HepG2 (cell line): ENCODE measurements at regions not wholly inside any gene's neighbourhood (a gene's known extent, or its start where the extent isn't known, plus 50 kb on each side); places are given as distances from the start of the nearest gene placed in this dataset.
A peak's percentile ranks its signal among the peaks of the same experiment; 100 is the strongest.

Experiments used
- ATAC-seq: fragments of 200-7000 bp; cut with Tn5 transposase; 3 replicates; pipeline ENCODE4 v1.9.1; 2020; ENCODE audit warnings: mild to moderate bottlenecking, moderate library complexity
- BruUV-seq: library from RNA; stranded (reverse); fragments of 400-500 nt; replicated peaks from 2 replicates; lab custom pipeline; 2021; lab: Mats Ljungman, UMichigan
- CTCF ChIA-PET: fragments of 300-600 bp; formaldehyde crosslinking; extraction: SDS; loops from one replicate; lab custom pipeline; 2021; ENCODE audit warnings: low total read pairs, inconsistent platforms, low intra/inter-chr PET ratio; lab: Yijun Ruan, JAX
- POLR2A ChIA-PET: fragments of 350-600 bp; sonication (Branson Sonifier 250); formaldehyde crosslinking; loops from one replicate; lab custom pipeline; 2020; ENCODE audit warnings: antibody characterized with exemption, inconsistent platforms; lab: Yijun Ruan, JAX
- DNase-seq: peaks from one replicate; pipeline ENCODE4 v3.0.0-alpha.2; 2015; ENCODE audit warnings: low spot score
- FAIRE-seq: peaks from 3 replicates; lab custom pipeline; 2011; peaks lifted over from hg19 to GRCh38; lab: Jason Lieb, UNC
- H2AFZ ChIP-seq: one replicate; pipeline ENCODE4 v1.6.1; 2011; ENCODE audit warnings: low read length, inconsistent platforms
- H3K27ac ChIP-seq: fragments of 300-600 bp; 3 replicates; pipeline ENCODE4 v1.8.0; 2011; ENCODE audit warnings: mixed run types, mild to moderate bottlenecking, mixed read lengths, low read length, inconsistent platforms; ENCODE audit not compliant: insufficient read depth; ENCODE audit errors: extremely low read length
- H3K27me3 ChIP-seq, 2 experiments: fragments of 200-600 bp in 1 of 2; 2 replicates in 1 of 2; 3 replicates in 1 of 2; pipeline versions ENCODE4 v1.6.0 to v1.8.0; 2011; ENCODE audit warnings: low read length in 2 of 2, mild to moderate bottlenecking in 2 of 2, moderate library complexity in 2 of 2, inconsistent platforms in 1 of 2; ENCODE audit not compliant: insufficient read depth in 2 of 2, control insufficient read depth in 1 of 2
- H3K36me3 ChIP-seq, 2 experiments: fragments of 200-600 bp in 1 of 2; replicated peaks in 1 of 2; 2 replicates in 1 of 2; 3 replicates in 1 of 2; pipeline versions ENCODE4 v1.5.1 to v1.8.0; 2011; ENCODE audit warnings: low read length in 2 of 2, inconsistent platforms in 1 of 2; ENCODE audit not compliant: insufficient read depth in 2 of 2, control insufficient read depth in 1 of 2
- H3K4me1 ChIP-seq: 2 replicates; pipeline ENCODE4 v1.5.1; 2012; ENCODE audit warnings: low read length, inconsistent platforms; ENCODE audit not compliant: insufficient read depth
- H3K4me2 ChIP-seq: 2 replicates; pipeline ENCODE4 v1.6.0; 2011; ENCODE audit warnings: low read depth, low read length, inconsistent platforms
- H3K4me3 ChIP-seq, 3 experiments: fragments of 200-600 bp in 1 of 3; sonication (generic), shearing (Covaris generic) in 1 of 3; replicated peaks in 1 of 3; 2 replicates each; pipeline ENCODE4 v1.5.1; 2011 to 2016; ENCODE audit warnings: low read length in 3 of 3, inconsistent platforms in 2 of 3, low read depth in 2 of 3, mild to moderate bottlenecking in 2 of 3, control low read depth in 1 of 3, mixed read lengths in 1 of 3; ENCODE audit not compliant: insufficient read depth in 1 of 3
- H3K79me2 ChIP-seq: one replicate; pipeline ENCODE4 v1.6.1; 2011; ENCODE audit warnings: low read length, inconsistent platforms; ENCODE audit not compliant: insufficient read depth
- H3K9ac ChIP-seq: 2 replicates; pipeline ENCODE4 v1.6.0; 2011; ENCODE audit warnings: mild to moderate bottlenecking, low read depth, low read length, inconsistent platforms; ENCODE audit not compliant: insufficient read depth
- H3K9me3 ChIP-seq: 2 replicates; pipeline ENCODE4 v1.5.1; 2012; ENCODE audit warnings: mild to moderate bottlenecking, low read length
- H4K20me1 ChIP-seq: 2 replicates; pipeline ENCODE4 v1.6.0; 2011; ENCODE audit warnings: inconsistent platforms, mild to moderate bottlenecking, low read length, moderate library complexity; ENCODE audit not compliant: insufficient read depth
- BRF2 ChIP-seq: sonication (generic); formaldehyde crosslinking; IDR thresholded peaks from 2 replicates; pipeline ENCODE4 v1.8.1; 2022; ENCODE audit warnings: mild to moderate bottlenecking, missing genetic modification reagents
- GTF3A ChIP-seq: sonication (generic); formaldehyde crosslinking; conservative IDR thresholded peaks from 2 replicates; pipeline ENCODE4 v1.4.0; 2020; ENCODE audit warnings: mild to moderate bottlenecking, missing genetic modification reagents
- JUNB ChIP-seq: sonication (generic); formaldehyde crosslinking; IDR thresholded peaks from 2 replicates; pipeline ENCODE4 v1.8.0; 2022; ENCODE audit warnings: missing genetic modification reagents, mild to moderate bottlenecking, borderline replicate concordance
- KDM6A ChIP-seq: IDR thresholded peaks from 2 replicates; pipeline ENCODE4 v1.6.1; 2016; ENCODE audit warnings: low read depth
- MAFF ChIP-seq: IDR thresholded peaks from 2 replicates; pipeline ENCODE4 v1.6.1; 2011; ENCODE audit warnings: low read depth, low read length, improper control_type of control experiment
- MAFK ChIP-seq, 2 experiments: IDR thresholded peaks in 1 of 2; conservative IDR thresholded peaks in 1 of 2; 2 replicates each; pipeline ENCODE4 v1.6.1; 2011; ENCODE audit warnings: improper control_type of control experiment in 2 of 2, low read length in 2 of 2
- MNT ChIP-seq: fragments of 450-650 bp; IDR thresholded peaks from 2 replicates; pipeline ENCODE4 v1.6.1; 2016
- NFRKB ChIP-seq: fragments of 450-650 bp; IDR thresholded peaks from 2 replicates; pipeline ENCODE4 v1.6.1; 2017
- SMC3 ChIP-seq: IDR thresholded peaks from 2 replicates; pipeline ENCODE4 v1.6.1; 2011; ENCODE audit warnings: low read length, improper control_type of control experiment
- SNAPC5 ChIP-seq: sonication (generic); formaldehyde crosslinking; IDR thresholded peaks from 2 replicates; pipeline ENCODE4 v1.8.1; 2023; ENCODE audit warnings: mild to moderate bottlenecking, missing genetic modification reagents, borderline replicate concordance
- SPEN ChIP-seq: sonication (generic); formaldehyde crosslinking; IDR thresholded peaks from 2 replicates; pipeline ENCODE4 v1.5.1; 2020; ENCODE audit warnings: low read depth, mild to moderate bottlenecking, missing genetic modification reagents
- ZBTB21 ChIP-seq: sonication (generic); formaldehyde crosslinking; IDR thresholded peaks from 2 replicates; pipeline ENCODE4 v1.4.0; 2020; ENCODE audit warnings: missing genetic modification reagents
- ZFP1 ChIP-seq: IDR thresholded peaks from 2 replicates; pipeline ENCODE4 v1.6.1; 2016
- ZNF256 ChIP-seq: sonication (generic); formaldehyde crosslinking; conservative IDR thresholded peaks from 2 replicates; pipeline ENCODE4 v1.4.0; 2020; ENCODE audit warnings: missing genetic modification reagents
- ZNF263 ChIP-seq: sonication (generic); formaldehyde crosslinking; IDR thresholded peaks from 2 replicates; pipeline ENCODE4 v1.4.0; 2020; ENCODE audit warnings: missing genetic modification reagents
- ZNF335 ChIP-seq: sonication (generic); formaldehyde crosslinking; IDR thresholded peaks from 2 replicates; pipeline ENCODE4 v1.4.0; 2020; ENCODE audit warnings: missing genetic modification reagents
- ZNF414 ChIP-seq: sonication (generic); formaldehyde crosslinking; IDR thresholded peaks from 2 replicates; pipeline ENCODE4 v1.5.0; 2020; ENCODE audit warnings: missing genetic modification reagents
- ZNF451 ChIP-seq: sonication (generic); formaldehyde crosslinking; IDR thresholded peaks from 2 replicates; pipeline ENCODE4 v1.5.0; 2020; ENCODE audit warnings: mild to moderate bottlenecking, missing genetic modification reagents
- ZNF605 ChIP-seq: sonication (generic); formaldehyde crosslinking; IDR thresholded peaks from 2 replicates; pipeline ENCODE4 v1.8.0; 2022; ENCODE audit warnings: mild to moderate bottlenecking, missing genetic modification reagents
- ZNF839 ChIP-seq: sonication (generic); formaldehyde crosslinking; IDR thresholded peaks from 2 replicates; pipeline ENCODE4 v1.4.0; 2020; ENCODE audit warnings: missing genetic modification reagents, mild to moderate bottlenecking, borderline replicate concordance
- ZSCAN9 ChIP-seq: IDR thresholded peaks from 2 replicates; pipeline ENCODE4 v1.6.1; 2016; ENCODE audit warnings: borderline replicate concordance
- WGBS: methylation state at CpG from one replicate; pipeline ENCODE4 v1.1.6; 2017; ENCODE audit warnings: low lambda C conversion rate; 5-methylcytosine and 5-hydroxymethylcytosine counted together
- in situ Hi-C: cut with HindIII; loops from 2 replicates; pipeline ENCODE4 v1.10.0; 2017; ENCODE audit warnings: low pct_unique_long_range_greater_than_20kb; ENCODE audit not compliant: extremely low pct_ligation_motif_present
- intact Hi-C: fragments of 100-400 bp; cut with micrococcal nuclease; formaldehyde crosslinking; loops from one replicate; pipeline ENCODE4 v1.10.0; 2022; ENCODE audit not compliant: unreplicated experiment

GRCh38 chr4:133981327-133981726 is 220.3 kb downstream of the PABPC4L start:
- WGBS: 23% methylated on average over 2 of the region's 2 CpGs

GRCh38 chr4:133972586-133972985 is 229.0 kb downstream of the PABPC4L start:
- H3K79me2 ChIP-seq: no peaks in the 10 kb centered on the region
- DNase-seq (no peak), ATAC-seq (no peak), FAIRE-seq (no peak)
- H3K4me2 ChIP-seq: no peak overlapping the region
- H3K36me3 ChIP-seq: no peaks in the 10 kb centered on the region
- H3K27me3 ChIP-seq: no peaks in the 10 kb centered on the region
- H3K4me1 ChIP-seq: no peaks in the 10 kb centered on the region
- H4K20me1 ChIP-seq: no peaks in the 10 kb centered on the region
- H3K9ac ChIP-seq: no peak overlapping the region
- in situ Hi-C loops: no loop called here
- POLR2A ChIA-PET: no interaction called here
- H2AFZ ChIP-seq: no peak overlapping the region
- BruUV-seq: no TSS peak
- 0% methylated on average over 2 of the region's 2 CpGs for WGBS
- no peak overlapping the region for H3K4me3 ChIP-seq
- intact Hi-C loops: no loop called here
- CTCF ChIA-PET: no interaction called here
- H3K27ac ChIP-seq: no peak overlapping the region
- no peaks in the 10 kb centered on the region for H3K9me3 ChIP-seq
- TF ChIP-seq ZFP1 (no peak), ZNF414 (CRISPR knock-in tag) (no peak), KDM6A (CRISPR knock-in tag) (no peak), BRF2 (CRISPR knock-in tag) (no peak), ZNF605 (CRISPR knock-in tag) (no peak), SNAPC5 (CRISPR knock-in tag) (no peak), ZSCAN9 (CRISPR knock-in tag) (no peak), ZNF263 (CRISPR knock-in tag) (no peak), JUNB (CRISPR knock-in tag) (no peak), ZNF451 (CRISPR knock-in tag) (no peak), SPEN (CRISPR knock-in tag) (no peak), ZBTB21 (CRISPR knock-in tag) (no peak)

More at GRCh38 chr4:133981327-133981726, 220.3 kb downstream of the PABPC4L start:
- no peak for ATAC-seq
- H3K9ac ChIP-seq: no peak overlapping the region
- CTCF ChIA-PET: no interaction called here
- H3K4me3 ChIP-seq: no peak overlapping the region
- no peaks in the 10 kb centered on the region for H4K20me1 ChIP-seq
- intact Hi-C loops: no loop called here
- FAIRE-seq: no peak
- no peak overlapping the region for H3K4me2 ChIP-seq
- TF ChIP-seq MAFF (peak; percentile 75; the same call in 1 of the 2 replicates), ZNF839 (CRISPR knock-in tag) (no peak), NFRKB (no peak), SMC3 (no peak), GTF3A (no peak), MAFK (conservative IDR thresholded peaks at IDR 0.05 in 1 of 2, IDR thresholded peaks at IDR 0.05 in 1 of 2; ENCODE audit: low read length in 2 of 2) (peak; percentile 73 to 88), ZNF335 (CRISPR knock-in tag) (no peak), ZNF256 (CRISPR knock-in tag) (no peak), MNT (no peak)
- H3K36me3 ChIP-seq: no peaks in the 10 kb centered on the region
- POLR2A ChIA-PET: no interaction called here
- H3K79me2 ChIP-seq: no peaks in the 10 kb centered on the region
- H3K27me3 ChIP-seq: no peaks in the 10 kb centered on the region
- H2AFZ ChIP-seq: no peak overlapping the region
- no peaks in the 10 kb centered on the region for H3K9me3 ChIP-seq
- H3K4me1 ChIP-seq: no peaks in the 10 kb centered on the region
- no peak for DNase-seq
- in situ Hi-C loops: no loop called here
- H3K27ac ChIP-seq: no peak overlapping the region
- no TSS peak for BruUV-seq
